ENCODE measurements at regions not wholly inside any gene's neighbourhood (a gene's known extent, or its start where the extent isn't known, plus 50 kb on each side); places are given as distances from the start of the nearest gene placed in this dataset.

DNA sequence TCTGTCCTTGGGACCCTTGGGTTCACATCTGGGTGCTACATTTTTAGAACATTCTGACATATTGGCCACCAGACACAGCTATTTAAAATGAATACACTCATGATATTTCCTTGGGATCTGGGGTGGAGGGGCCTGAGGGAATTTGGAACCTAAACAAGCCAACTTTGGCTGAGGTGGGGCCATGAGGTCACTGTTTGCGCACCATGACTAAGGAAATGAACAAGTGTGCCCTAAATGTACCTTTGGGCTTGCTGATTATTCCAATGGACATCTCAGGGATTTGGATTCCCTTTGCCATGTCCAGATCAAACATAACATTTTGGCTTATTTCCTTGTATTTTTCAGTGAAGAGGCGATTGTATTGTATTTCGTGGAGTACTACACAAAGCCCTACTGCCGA, 80.5 kb upstream of the SEC11C start:
- no peak for DNase-seq

DNA sequence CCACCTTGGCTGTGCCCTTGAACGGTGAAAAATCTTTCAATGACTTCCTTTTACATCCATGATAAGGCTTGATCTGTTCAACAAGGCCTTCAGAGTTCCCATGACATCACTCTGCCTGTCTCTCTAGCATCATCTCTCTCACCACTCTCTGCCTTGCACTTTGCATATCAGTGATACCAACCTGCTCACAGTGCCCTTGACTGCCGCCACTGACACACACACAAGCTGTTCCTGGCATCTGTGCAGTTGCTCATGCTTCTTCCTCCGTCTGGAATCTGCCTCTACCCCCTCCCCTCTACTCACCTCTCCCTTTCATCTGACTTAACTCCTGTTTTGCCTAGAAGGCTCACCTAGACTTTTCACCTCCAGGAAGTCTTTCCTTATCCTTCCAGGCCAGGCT, 79.1 kb upstream of the SEC11C start:
- DNase-seq: no peak

DNA sequence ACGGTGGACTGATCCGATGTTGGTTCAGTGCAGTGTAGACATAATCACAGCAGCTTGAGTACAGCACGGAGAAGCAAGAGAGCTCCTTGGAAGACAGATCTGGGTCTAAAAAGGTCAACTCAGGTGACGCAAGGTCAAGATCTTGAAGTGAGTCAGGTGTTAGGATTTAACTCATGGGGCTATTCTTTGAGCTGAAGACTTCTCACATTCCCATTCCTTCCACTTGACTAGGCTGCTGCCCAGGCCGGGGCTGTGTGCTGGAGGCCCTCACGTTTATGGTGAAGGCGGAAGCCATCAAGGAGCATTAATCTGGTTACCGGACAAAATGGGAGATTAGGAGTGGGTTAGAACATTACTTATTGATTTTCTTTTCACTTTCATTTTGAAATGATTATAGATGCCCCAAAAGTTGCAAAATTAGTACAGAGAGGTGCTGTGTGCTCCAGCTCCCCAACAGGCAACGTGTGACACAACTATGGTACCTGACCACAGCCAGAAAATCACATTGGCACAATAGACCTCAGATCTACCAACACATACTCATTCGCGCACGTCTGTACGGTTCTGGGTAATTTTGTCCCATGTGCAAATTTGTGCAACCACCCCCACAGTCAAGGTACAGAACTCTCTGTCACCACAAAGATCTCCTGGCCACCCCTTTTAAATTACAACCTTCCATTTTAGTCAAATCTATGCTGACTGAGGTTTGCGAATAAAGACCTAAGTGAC, 77.6 kb upstream of the SEC11C start:
- DNase-seq: no peak

DNA sequence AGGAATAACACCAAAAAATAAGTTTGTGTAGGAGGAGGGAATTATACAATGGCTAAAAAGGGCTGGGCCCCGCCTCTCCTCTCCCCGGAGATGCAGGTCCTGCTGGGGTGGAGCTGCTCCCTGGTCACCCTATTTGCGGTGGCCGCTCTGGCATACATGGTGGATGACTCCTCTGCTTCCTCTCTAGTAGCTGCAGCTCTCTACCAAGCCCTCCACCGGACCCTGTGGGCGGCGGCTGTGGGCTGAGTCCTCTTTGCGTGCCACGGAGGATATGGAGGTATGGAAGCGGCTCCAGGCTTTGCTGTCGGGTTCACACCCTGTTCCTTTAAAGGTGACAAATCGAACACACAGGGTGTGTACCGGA, 77.1 kb upstream of the SEC11C start:
- DNase-seq: no peak

GRCh38 chr18:59063300-59063906, 76.3 kb upstream of the SEC11C start:
- peak; percentile 57 for DNase-seq

- DNase-seq: no peak
Observed at GRCh38 chr18:59063912-59064311, 75.8 kb upstream of the SEC11C start.

DNA sequence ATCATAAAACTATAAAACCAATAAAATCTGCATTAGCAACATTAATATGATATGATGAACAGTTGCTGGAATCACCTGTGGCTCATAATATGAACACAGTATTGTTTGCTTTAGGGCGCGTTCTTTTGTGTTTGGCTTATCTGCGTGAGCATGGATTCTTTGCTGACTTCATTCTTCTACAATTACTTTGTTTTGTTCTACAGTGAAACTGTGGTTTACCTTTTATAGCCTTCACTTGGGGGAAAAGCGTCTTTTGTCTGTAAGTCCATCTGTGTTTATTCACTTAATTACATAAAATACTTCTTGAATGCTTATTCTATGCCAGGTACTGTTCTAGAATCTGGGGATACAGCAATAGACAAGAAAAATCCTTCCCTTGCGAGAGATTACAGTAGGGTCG, 74.0 kb upstream of the SEC11C start:
- DNase-seq: no peak

GRCh38 chr18:59067873-59068272, 71.8 kb upstream of the SEC11C start:
- no peak for DNase-seq

GRCh38 chr18:59068276-59069071, 71.2 kb upstream of the SEC11C start:
- no peak for DNase-seq

- DNase-seq: peak; percentile 76
Observed at GRCh38 chr18:59070181-59070912, 69.3 kb upstream of the SEC11C start.

GRCh38 chr18:59072727-59073421, 66.8 kb upstream of the SEC11C start:
- no peak for DNase-seq

- no peak for DNase-seq
Observed at GRCh38 chr18:59075923-59076322, 63.8 kb upstream of the SEC11C start.

DNA sequence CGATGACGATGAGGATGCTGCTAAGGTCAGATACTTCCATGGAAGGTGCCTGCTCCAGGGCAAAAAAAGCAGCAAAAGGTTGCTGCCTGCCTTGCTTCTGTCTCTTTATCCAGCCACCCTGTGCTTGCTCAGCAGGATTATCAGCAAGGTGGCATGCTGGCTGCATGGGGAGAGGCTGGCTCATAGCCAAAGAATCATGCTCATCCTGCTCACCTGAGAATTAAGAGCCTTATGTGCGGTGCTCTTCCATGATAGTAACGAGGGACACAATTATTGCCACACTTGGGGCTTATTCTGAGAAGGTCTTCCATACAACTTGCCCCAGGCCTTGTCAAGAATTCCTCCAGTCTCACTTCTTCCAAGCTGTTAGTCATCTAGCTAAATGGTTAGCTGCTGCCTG, 60.4 kb upstream of the SEC11C start:
- DNase-seq: peak; percentile 39

GRCh38 chr18:59079687-59080501, 59.8 kb upstream of the SEC11C start:
- DNase-seq: peak; percentile 82

DNA sequence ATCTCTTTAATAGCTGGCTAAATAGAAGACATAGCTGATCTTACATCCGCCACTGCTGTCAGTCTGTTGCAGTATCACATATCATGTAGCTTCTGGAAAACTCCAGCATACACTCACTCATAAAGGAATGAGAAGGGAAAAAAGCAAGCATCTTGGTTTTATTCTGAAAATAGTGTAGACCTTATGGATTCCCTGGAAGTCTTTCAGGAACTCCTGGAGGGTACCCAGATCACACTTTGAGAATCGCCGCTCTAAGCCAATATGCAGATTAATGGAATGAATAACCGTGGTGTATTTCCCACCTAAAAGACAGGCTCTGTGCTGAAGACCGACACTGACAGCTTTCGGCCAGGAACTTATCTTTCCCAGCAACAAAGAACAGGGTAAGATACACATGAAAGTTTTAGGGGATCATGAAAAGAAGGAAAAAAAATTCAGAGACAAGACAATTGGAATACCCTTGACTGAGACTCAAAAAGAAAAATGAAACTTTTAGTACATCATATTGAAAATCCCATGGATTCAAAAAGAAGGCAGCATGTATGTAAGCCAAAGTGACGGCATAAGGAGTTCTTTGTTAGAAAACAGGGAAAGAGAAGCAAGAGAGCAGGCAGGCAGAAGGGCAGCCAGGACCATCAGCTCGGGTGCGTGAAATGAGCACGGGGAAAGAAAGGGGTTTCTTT, 56.4 kb upstream of the SEC11C start:
- no peak for DNase-seq

- peak; percentile 29 for DNase-seq
Observed at GRCh38 chr18:59085126-59085794, 54.4 kb upstream of the SEC11C start.

DNA sequence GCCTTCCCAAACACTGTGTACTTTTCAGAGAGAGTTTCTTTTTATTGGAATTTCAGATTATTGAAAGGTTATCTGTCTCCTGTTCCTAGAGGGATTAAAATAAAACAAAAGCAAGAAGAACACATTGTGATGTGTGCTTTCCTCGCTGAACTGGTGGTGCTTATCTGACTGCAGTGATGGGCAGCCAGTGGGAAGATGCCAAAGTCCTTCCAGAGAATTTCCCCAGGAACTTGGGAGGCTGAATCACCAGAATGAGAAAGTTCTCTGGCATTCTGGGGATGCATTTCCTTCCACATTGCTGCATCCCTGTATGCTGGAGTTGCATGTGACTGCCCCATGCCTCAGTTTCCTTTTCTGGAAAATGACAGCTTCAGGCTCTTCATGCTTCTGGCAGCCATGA, 53.9 kb upstream of the SEC11C start:
- no peak for DNase-seq

DNA sequence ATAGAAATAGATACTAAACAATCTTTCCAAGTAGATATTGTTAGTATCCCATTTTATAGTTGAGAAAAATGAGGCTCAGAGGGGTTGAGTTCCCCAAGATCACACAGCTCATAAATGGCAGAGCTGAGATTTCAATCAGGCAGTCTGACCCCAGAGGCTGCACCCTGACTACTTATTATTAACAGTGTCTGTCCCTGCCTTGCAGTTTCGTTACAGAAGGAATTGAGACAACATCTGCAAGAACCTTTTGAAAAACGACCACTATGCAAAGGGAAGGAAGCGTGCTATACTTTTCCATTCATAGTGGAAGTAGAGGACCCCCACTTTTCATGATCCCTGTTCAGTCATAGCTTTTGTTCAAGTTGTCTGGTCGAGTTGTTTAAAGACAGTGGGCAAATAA, 53.2 kb upstream of the SEC11C start:
- DNase-seq: no peak

DNA sequence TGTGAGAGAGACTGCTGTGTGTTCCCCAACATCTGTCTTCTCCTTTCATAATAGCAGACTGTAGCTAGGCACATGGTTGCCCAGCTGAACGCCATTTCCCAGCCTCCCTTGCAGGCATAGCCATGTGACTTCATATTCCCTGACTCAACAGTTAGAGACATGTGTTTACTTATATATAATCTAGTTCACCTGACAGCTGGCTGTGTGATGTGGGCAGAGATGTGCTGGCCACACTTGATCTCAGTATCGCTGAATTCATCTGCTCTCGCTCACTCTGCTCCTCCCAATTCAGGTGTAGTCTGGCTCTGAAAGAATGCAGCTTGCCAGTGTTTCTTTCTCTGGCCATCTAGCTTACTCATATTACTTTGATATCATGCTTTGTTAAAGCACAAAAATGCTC, 52.3 kb upstream of the SEC11C start:
- DNase-seq: no peak

All from NCI-H774 (cell line).